GM19193 (cell line): ENCODE measurements at regions not wholly inside any gene's neighbourhood (a gene's known extent, or its start where the extent isn't known, plus 50 kb on each side); places are given as distances from the start of the nearest gene placed in this dataset.

Experiments used
- POLR2A ChIP-seq: IDR thresholded peaks from 4 replicates; pipeline ENCODE4 v1.6.1; 2011; ENCODE audit not compliant: insufficient read depth, insufficient read length; ENCODE audit errors: extremely low read depth

DNA sequence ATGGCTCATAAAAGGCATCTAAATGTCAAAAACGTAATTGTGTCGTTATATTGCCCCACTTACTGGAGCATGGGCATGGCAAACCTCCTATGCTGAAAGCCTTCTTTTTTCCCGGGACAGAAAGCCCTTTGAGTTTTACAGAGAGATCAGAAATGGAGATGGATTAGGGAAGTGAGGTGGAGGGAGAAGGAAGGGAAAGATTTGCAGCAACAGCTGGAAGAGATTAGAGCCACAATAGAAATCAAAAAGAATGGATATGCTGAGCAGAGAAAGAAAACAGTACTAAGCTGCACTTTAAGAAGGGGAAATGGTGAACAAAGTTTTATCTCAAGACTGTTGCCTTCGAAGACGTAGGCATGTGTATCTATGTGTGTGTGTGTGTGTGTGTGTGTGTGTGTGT, 97.2 kb upstream of the PCGF5 start:
- no peak for TF ChIP-seq POLR2A

DNA sequence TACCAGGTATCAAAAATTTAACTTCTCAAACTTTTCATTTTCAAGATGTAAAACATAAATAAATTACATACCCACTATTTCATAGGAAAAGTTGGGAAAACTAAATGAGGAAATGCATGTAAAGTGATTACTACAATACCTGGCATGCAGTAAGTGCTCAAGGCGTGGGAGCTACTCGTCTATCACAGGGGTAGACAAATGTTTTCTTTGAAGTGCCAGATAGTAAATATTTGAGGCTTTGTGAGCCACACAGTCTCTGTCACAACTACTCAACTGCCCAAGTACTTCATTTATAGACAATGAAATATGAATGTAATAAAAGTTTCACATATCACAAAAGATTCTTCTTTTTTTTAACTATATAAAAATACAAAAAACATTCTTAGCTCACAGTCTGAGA, 96.4 kb upstream of the PCGF5 start:
- TF ChIP-seq POLR2A: no peak

DNA sequence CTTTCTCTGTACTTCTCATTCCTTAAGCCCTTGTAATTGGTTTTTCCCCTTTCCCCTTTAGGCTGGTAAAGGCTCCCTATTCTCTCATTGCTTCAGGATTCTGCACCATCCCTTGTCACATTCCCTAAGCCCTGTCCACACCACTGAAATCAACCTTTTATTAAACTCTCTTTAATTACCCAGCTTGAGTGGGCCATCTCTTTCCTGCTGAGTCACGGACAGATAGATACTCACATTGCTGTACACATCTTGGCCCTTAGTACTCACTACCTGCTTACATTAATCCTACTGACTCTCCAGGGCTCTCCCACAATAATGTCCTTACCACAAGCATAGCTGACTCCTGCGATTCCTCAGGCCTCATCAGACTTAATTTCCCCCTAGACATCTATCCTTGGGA, 94.0 kb upstream of the PCGF5 start:
- TF ChIP-seq POLR2A: no peak

DNA sequence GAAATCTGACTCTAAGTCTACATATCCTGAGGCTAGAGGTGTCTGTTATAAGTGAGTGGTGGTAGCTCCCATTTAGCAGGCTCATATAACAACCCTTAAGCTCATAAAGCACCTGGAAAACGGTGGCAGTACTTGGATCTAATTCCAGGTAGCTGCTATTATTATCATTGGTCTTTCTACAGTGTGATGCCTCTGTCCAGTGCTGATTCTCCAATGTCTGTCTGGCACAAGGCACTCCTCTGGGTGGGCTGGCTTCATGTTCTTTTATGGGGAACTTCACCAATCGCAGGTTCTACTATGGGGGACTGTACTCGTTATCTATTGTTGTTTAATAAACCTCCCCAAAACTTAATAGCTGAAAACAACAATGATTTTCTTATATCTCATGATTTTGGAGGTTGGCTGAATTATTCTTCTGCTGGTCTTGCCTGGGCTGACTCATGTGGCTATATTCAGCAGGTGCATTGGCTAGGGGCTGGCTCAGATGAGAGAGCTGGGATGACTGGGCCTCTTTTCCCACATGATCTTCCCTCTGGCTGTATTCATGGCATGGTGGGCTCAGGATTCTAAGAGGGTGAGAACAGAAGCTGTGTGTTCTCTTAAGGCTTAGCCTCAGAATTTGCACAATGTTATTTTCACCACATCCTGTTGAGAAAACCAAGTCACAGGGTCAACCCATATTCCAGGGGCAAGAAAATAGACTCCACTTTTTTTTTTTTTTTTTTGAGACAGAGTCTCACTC, 93.0 kb upstream of the PCGF5 start:
- TF ChIP-seq POLR2A: no peak

DNA sequence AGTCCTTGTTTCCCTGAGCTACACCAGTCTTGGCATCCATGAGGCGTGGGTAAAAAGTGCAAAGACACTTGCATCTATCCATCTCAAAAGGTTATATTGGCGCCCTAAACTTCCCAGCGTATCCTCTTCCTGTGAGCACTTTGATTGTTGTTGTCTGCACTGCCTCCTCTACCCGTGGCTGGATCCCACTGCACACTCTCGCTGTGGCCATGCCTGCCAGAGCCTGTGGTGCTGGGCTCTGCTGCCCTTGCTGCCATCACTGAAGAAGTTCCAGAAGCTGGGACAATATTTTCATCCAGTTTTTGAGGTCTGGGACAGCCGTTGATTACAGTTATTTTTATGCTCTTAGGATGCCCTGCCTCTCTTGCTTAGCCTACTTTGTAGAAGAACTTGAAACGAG, 85.3 kb upstream of the PCGF5 start:
- TF ChIP-seq POLR2A: no peak

DNA sequence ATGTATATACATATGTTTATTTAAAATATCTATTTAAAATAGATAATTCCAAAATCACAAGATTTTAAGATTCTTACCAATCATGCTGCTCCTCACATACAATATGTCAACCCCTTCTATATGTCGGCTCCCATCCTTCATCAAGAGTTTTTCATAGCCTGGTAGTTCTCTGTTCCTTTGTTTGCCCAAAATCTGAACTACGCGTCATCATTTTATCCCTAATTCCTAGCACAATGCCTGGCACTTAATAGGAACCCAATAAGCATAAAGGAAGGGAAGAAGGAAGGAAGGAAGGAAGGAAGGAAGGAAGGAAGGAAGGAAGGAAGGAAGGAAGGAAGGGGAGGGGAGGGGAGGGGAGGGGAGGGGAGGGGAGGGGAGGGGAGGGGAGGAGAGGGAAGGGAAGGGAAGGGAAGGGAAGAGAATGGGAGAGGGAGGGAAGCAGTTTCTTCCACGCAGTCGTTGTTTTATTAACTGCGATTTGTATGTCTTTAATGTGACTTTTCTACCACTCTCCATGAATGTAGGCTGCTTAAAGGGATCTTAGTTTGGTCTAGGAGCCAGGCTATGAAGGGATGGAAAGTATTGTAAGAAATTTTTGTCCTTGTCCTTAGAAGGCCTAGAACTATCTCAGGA, 83.3 kb upstream of the PCGF5 start:
- TF ChIP-seq POLR2A: no peak

DNA sequence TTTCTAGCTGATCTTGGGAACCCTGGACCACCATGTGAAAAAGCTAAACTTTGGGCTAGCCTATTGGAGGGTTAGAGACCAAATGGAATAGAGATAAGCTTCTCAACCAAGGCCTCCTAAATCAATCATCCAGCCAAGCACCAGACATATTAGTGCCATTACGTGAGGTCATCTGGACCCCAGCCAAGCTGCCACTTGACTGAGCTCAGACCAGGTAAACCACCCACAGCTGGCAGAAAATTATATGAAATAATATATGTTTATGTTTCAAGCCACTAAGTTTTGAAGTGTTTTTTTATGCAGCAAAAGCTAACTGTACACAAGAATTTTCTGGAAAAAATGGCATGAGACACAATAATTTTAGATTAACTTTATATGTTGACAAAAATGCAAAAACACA, 82.6 kb upstream of the PCGF5 start:
- no peak for TF ChIP-seq POLR2A

DNA sequence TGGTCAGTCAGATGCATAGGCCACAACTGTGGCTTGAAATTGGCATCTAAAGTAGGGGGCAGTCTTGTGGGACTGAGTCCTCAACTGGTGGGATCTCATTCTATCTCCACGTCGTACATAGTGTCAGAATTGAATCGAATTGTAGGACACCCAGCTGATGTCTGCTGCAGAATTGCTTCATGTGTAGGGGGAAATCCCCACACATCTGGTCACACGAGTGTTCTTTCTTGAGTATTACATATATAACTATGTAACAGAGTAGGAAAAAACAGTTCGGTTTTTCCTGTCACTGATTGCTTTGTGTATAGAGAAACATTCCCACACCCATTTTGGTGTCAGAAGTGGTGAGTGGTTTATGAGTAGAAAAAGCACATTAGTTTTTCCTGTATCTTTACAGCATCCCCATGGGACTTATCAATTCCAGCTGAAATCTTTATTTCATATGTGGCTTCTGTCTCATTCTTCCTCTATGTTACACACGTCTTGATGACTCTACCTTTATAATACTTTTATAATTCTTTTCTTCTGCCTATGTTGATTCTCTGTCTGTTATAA, 79.4 kb upstream of the PCGF5 start:
- no peak for TF ChIP-seq POLR2A

DNA sequence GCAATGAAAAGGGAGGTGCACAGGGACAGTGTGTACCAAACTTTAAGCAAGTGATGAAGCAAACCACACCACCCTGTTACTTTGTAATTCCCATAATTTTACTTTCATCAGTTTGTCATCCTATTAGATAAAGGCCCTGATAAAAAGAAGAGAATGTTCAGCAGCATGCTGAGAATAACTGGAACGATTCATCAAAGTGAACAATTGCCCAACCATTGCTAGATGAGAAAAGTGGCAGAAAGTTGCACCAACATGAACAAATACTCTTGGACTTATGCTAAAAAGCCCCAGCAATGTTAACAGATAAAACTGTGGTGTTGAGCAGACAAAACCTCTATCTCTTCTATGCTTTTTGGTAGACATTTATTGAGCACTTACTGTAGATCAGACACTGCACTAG, 75.5 kb upstream of the PCGF5 start:
- no peak for TF ChIP-seq POLR2A

DNA sequence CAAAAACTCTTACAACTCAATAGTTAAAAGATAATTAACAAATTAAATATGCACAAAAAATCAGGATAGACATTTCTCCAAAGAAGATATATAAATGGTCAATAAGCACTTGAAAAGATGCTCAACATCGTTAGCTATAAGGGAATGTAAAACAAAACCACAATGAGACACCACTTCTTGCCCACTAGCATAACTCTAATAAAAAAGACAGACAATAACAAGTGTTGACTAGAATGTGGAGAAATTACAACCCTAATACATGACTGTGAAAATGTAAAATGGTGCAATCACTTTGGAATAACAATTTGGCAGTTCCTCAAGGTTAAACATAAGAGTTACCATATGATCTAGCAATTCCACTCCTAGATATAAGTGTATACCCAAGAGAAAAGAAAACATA, 74.3 kb upstream of the PCGF5 start:
- TF ChIP-seq POLR2A: no peak

DNA sequence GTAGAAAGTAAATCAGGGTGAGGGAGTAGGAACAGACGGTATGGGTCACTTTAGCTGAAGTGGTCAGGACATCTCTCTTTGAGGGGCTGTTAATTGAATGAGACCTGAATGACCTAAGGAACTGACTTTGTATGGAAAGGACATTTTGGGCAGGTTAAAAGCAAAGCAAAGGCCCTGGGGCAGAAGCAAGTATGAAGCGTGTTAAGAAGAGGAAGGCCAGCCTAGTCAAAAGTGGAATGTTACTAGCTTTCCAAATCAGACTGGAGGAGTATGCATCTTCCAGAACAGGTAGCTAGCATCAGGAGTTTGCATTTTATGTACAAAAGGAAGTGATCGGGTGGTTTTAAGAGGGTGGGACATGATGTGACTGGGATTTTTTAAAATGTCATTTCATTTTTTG, 70.9 kb upstream of the PCGF5 start:
- no peak for TF ChIP-seq POLR2A

DNA sequence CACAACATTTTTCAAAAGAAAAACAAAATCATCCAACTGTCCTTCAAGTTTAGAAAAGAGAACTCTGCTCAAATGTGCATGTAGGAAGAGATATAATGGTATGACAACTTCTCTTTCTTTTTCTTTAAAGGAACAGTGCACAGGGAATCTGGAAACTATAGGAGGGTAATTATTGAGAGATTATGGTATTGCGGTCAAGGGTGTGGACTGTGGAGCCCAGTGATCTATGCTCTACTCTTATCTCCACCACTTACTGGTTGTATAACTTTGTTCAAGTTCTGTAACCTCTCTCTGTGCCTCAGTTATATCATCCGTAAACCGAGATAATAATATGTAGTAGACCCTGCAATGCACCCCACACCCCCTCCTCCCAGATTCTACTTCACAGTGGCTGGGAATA, 69.8 kb upstream of the PCGF5 start:
- TF ChIP-seq POLR2A: no peak

DNA sequence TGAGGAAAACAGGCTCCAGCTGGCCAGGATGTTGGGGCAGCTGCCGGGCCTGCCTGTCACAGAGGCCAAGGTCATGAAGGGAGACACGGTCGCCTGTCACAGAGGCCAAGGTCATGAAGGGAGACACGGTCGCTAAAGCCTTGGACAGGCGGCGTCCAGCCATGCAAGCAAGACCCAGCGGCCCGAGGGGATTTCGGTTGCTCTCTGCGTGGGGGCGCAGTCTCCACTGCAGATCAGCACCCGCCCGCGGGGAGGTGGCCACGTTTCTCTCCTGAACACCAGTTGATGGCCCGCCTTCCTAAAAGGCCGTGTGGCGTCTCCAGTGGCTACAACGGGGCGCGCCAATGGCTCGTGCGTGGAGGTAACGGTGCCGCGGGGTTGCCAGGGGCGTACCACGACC, 67.0 kb upstream of the PCGF5 start:
- TF ChIP-seq POLR2A: no peak

DNA sequence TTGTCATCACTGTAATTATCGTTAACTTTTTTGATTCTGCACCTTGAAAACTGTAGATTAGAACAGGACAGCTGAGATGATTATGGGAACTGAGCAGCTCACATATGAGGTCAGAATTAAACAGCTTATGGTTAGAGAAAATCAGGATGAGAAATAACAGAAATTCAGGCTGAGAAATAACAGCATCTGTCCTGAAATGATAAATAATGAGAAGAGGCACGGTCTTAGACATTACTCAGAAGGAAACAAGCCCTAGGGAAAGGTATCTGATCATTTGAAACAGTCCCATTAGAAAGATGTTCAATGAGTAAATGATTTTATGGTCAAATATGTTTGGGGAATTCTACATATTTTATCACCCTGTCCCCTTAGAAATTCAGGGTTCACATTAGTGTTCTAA, 65.6 kb upstream of the PCGF5 start:
- no peak for TF ChIP-seq POLR2A

DNA sequence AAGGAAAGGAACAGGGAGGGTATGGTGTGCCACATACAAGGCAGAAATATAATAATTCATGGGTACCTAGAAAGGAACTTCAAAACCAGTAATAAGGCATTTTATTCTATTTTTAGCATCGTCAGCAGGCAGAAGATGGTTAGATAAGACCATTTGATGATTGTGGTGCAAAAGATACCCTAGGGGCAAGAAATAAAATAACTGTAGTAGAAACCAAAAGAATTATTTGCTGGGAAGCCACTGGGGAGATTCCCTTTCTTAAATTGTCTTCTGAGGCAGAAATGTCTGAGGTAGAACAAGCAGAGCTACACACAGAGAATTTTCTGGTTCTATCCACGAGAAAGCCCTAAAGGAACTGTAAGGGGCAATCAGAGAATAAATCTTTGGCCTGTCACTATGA, 64.3 kb upstream of the PCGF5 start:
- TF ChIP-seq POLR2A: no peak

DNA sequence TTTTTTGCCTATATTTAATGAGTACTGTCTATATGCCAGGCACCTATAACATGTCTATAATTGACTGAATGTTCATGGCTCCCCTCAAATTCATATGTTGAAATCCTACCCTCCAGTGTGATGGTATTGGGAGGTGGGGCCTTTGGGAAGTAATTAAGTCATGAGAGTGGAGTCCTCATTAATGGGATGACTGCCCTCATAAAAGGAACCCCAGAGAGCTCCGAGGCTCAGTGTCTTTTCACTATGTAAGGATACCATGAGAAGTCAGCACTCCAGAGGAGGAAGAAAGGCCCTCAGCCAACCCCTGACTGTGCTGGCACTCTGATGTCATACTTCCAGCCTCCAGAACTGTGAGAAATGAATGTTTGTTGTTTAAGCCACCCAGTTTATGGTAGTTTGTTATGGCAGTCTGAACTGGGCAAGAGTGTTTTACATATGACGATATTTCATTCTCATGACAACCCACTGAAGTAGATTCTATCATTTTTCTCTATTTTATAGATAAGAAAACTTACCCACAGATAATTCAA, 61.1 kb upstream of the PCGF5 start:
- TF ChIP-seq POLR2A: no peak
